GM23248 (cell line): ENCODE measurements at regions not wholly inside any gene's neighbourhood (a gene's known extent, or its start where the extent isn't known, plus 50 kb on each side); places are given as distances from the start of the nearest gene placed in this dataset.

ENCODE experiments used
- DNase-seq: peaks from one replicate; pipeline ENCODE4 v3.0.0-alpha.2; 2015
- H2AFZ ChIP-seq: fragments of 200-600 bp; sonication (generic); 2 replicates; pipeline ENCODE4 v1.6.1; 2016; ENCODE audit warnings: antibody characterized with exemption
- H3F3A ChIP-seq: fragments of 200-600 bp; sonication (generic); 2 replicates; pipeline ENCODE4 v1.6.1; 2016; ENCODE audit warnings: mild to moderate bottlenecking, antibody characterized with exemption, mixed run types; ENCODE audit not compliant: insufficient read depth
- H3K27ac ChIP-seq: fragments of 200-600 bp; sonication (generic); 2 replicates; pipeline ENCODE4 v1.5.1; 2016; ENCODE audit warnings: mild to moderate bottlenecking
- H3K27me3 ChIP-seq: fragments of 200-600 bp; sonication (generic); replicated peaks from 2 replicates; pipeline ENCODE4 v1.6.1; 2016; ENCODE audit warnings: mild to moderate bottlenecking; ENCODE audit not compliant: insufficient read depth
- H3K36me3 ChIP-seq: fragments of 200-600 bp; sonication (generic); 2 replicates; pipeline ENCODE4 v1.6.1; 2016; ENCODE audit warnings: low read depth, mild to moderate bottlenecking
- H3K4me1 ChIP-seq: fragments of 200-600 bp; sonication (generic); 2 replicates; pipeline ENCODE4 v1.6.1; 2016; ENCODE audit warnings: mild to moderate bottlenecking; ENCODE audit not compliant: insufficient read depth
- H3K4me2 ChIP-seq: fragments of 200-600 bp; sonication (generic); one replicate; pipeline ENCODE4 v1.6.1; 2016; ENCODE audit warnings: mild to moderate bottlenecking; ENCODE audit not compliant: unreplicated experiment
- H3K4me3 ChIP-seq: fragments of 200-600 bp; sonication (generic); 2 replicates; pipeline ENCODE4 v1.5.1; 2016; ENCODE audit warnings: mild to moderate bottlenecking
- H3K79me2 ChIP-seq: fragments of 200-600 bp; sonication (generic); 2 replicates; pipeline ENCODE4 v1.6.1; 2016; ENCODE audit warnings: mild to moderate bottlenecking; ENCODE audit not compliant: insufficient read depth
- H3K9ac ChIP-seq: fragments of 200-600 bp; sonication (generic); 2 replicates; pipeline ENCODE4 v1.6.1; 2016; ENCODE audit warnings: mild to moderate bottlenecking
- H3K9me2 ChIP-seq: fragments of 200-600 bp; sonication (generic); 2 replicates; pipeline ENCODE4 v1.6.1; 2016; ENCODE audit warnings: mixed run types, mild to moderate bottlenecking, moderate library complexity; ENCODE audit not compliant: insufficient read depth
- H3K9me3 ChIP-seq: fragments of 200-600 bp; sonication (generic); one replicate; pipeline ENCODE4 v1.6.1; 2017; ENCODE audit warnings: low read depth
- H4K20me1 ChIP-seq: fragments of 200-600 bp; sonication (generic); 2 replicates; pipeline ENCODE4 v1.6.0; 2016; ENCODE audit not compliant: insufficient read depth
- EZH2 ChIP-seq: fragments of 200-600 bp; sonication (generic); IDR thresholded peaks from 2 replicates; pipeline ENCODE4 v1.6.1; 2018; ENCODE audit warnings: antibody characterized with exemption, mild to moderate bottlenecking; ENCODE audit not compliant: insufficient read depth, poor library complexity, severe bottlenecking
- EZH2phosphoT487 ChIP-seq: fragments of 200-600 bp; sonication (generic); IDR thresholded peaks from 2 replicates; pipeline ENCODE4 v1.6.1; 2018; ENCODE audit warnings: antibody characterized with exemption, moderate library complexity, mild to moderate bottlenecking, low read depth; ENCODE audit not compliant: insufficient read depth
- WGBS, 2 experiments: methylation state at CpG; one replicate each; pipeline ENCODE4 v1.1.6; 2015 to 2017; ENCODE audit warnings: low lambda C conversion rate in 2 of 2, low coverage in 1 of 2; ENCODE audit errors: missing lambda C conversion rate in 2 of 2; 5-methylcytosine and 5-hydroxymethylcytosine counted together
- in situ Hi-C: fragments of 300-500 bp; cut with MboI; formaldehyde crosslinking; loops from 2 replicates; pipeline ENCODE4 v1.15.0; 2020

- WGBS, 2 experiments: 19 to 20% methylated on average over 8 of the region's 8 CpGs
- H3K27ac ChIP-seq: no peak overlapping the region
- H3K9me3 ChIP-seq: no peaks in the 10 kb centered on the region
- in situ Hi-C loops: no loop called here
- H3K36me3 ChIP-seq: no peaks in the 10 kb centered on the region
- H2AFZ ChIP-seq: no peak overlapping the region
- no peaks in the 10 kb centered on the region for H3K9me2 ChIP-seq
- H3K4me3 ChIP-seq: no peak overlapping the region
- no peak overlapping the region for H3K9ac ChIP-seq
- H3K27me3 ChIP-seq: no peaks in the 10 kb centered on the region
- no peaks in the 10 kb centered on the region for H3K4me1 ChIP-seq
- no peaks in the 10 kb centered on the region for H3F3A ChIP-seq
- H3K4me2 ChIP-seq: no peak overlapping the region
- no peak for DNase-seq
- no peak for TF ChIP-seq EZH2phosphoT487
- no peak for TF ChIP-seq EZH2
- H3K79me2 ChIP-seq: no peaks in the 10 kb centered on the region
- no peaks in the 10 kb centered on the region for H4K20me1 ChIP-seq
Observed at GRCh38 chr1:238861342-238862066, 524.9 kb upstream of the CHRM3 start.

GRCh38 chr1:238833919-238834318, 552.4 kb upstream of the CHRM3 start:
- H4K20me1 ChIP-seq: no peaks in the 10 kb centered on the region
- H3K4me1 ChIP-seq: no peaks in the 10 kb centered on the region
- TF ChIP-seq EZH2phosphoT487: no peak
- no peak for TF ChIP-seq EZH2
- in situ Hi-C loops: no loop called here
- H3K4me3 ChIP-seq: no peak overlapping the region
- no peaks in the 10 kb centered on the region for H3K79me2 ChIP-seq
- no peaks in the 10 kb centered on the region for H3K9me3 ChIP-seq
- H3K36me3 ChIP-seq: no peaks in the 10 kb centered on the region
- no peak overlapping the region for H3K27ac ChIP-seq
- no peaks in the 10 kb centered on the region for H3K27me3 ChIP-seq
- H3K9me2 ChIP-seq: no peaks in the 10 kb centered on the region
- no peak overlapping the region for H2AFZ ChIP-seq
- H3K9ac ChIP-seq: no peak overlapping the region
- no peak for DNase-seq
- H3K4me2 ChIP-seq: no peak overlapping the region
- H3F3A ChIP-seq: no peaks in the 10 kb centered on the region

GRCh38 chr1:238832106-238832505, 554.3 kb upstream of the CHRM3 start:
- in situ Hi-C loops: no loop called here
- Histone ChIP-seq H2AFZ (no peak overlapping the region), H3K27ac (no peak overlapping the region), H4K20me1 (no peaks in the 10 kb centered on the region), H3K4me1 (no peaks in the 10 kb centered on the region), H3F3A (no peaks in the 10 kb centered on the region), H3K4me2 (no peak overlapping the region), H3K9me3 (no peaks in the 10 kb centered on the region), H3K36me3 (no peaks in the 10 kb centered on the region), H3K4me3 (no peak overlapping the region), H3K9ac (no peak overlapping the region), H3K9me2 (no peaks in the 10 kb centered on the region), H3K79me2 (no peaks in the 10 kb centered on the region), H3K27me3 (no peaks in the 10 kb centered on the region)
- DNase-seq: no peak
- 33 to 36% methylated on average over 1 of the region's 1 CpG for WGBS, 2 experiments
- TF ChIP-seq EZH2 (no peak), EZH2phosphoT487 (no peak)

GRCh38 chr1:238830036-238830611, 556.2 kb upstream of the CHRM3 start:
- no peaks in the 10 kb centered on the region for H3K9me2 ChIP-seq
- H2AFZ ChIP-seq: no peak overlapping the region
- DNase-seq: no peak
- H4K20me1 ChIP-seq: no peaks in the 10 kb centered on the region
- no peak overlapping the region for H3K9ac ChIP-seq
- no peaks in the 10 kb centered on the region for H3K9me3 ChIP-seq
- no peaks in the 10 kb centered on the region for H3K79me2 ChIP-seq
- H3K27me3 ChIP-seq: no peaks in the 10 kb centered on the region
- no peak for TF ChIP-seq EZH2
- no peak for TF ChIP-seq EZH2phosphoT487
- H3K36me3 ChIP-seq: no peaks in the 10 kb centered on the region
- no peak overlapping the region for H3K27ac ChIP-seq
- no peaks in the 10 kb centered on the region for H3F3A ChIP-seq
- no peaks in the 10 kb centered on the region for H3K4me1 ChIP-seq
- in situ Hi-C loops: no loop called here
- no peak overlapping the region for H3K4me2 ChIP-seq
- no peak overlapping the region for H3K4me3 ChIP-seq
- 24 to 29% methylated on average over 3 of the region's 3 CpGs for WGBS, 2 experiments

- Histone ChIP-seq H3F3A (no peaks in the 10 kb centered on the region), H3K9ac (no peak overlapping the region), H3K79me2 (no peaks in the 10 kb centered on the region), H3K4me3 (no peak overlapping the region), H3K36me3 (no peaks in the 10 kb centered on the region), H3K4me2 (no peak overlapping the region), H3K4me1 (no peaks in the 10 kb centered on the region), H3K9me2 (no peaks in the 10 kb centered on the region), H3K9me3 (no peaks in the 10 kb centered on the region), H3K27me3 (no peaks in the 10 kb centered on the region), H4K20me1 (no peaks in the 10 kb centered on the region), H3K27ac (no peak overlapping the region), H2AFZ (no peak overlapping the region)
- in situ Hi-C loops: no loop called here
- DNase-seq: no peak
- TF ChIP-seq EZH2phosphoT487 (no peak), EZH2 (no peak)
Observed at GRCh38 chr1:238826891-238827290, 559.5 kb upstream of the CHRM3 start.
